NCI-H1092 (cell line): ENCODE measurements at regions not wholly inside any gene's neighbourhood (a gene's known extent, or its start where the extent isn't known, plus 50 kb on each side); places are given as distances from the start of the nearest gene placed in this dataset.
"Not testable (repeated sequence)": the region's sequence is repeated elsewhere in the genome, so short reads cannot be mapped to it uniquely, and the experiment has no call there.

Experiments
- DNase-seq: peaks from one replicate; lab custom pipeline; 2025; lab: John Stamatoyannopoulos, UW

DNA sequence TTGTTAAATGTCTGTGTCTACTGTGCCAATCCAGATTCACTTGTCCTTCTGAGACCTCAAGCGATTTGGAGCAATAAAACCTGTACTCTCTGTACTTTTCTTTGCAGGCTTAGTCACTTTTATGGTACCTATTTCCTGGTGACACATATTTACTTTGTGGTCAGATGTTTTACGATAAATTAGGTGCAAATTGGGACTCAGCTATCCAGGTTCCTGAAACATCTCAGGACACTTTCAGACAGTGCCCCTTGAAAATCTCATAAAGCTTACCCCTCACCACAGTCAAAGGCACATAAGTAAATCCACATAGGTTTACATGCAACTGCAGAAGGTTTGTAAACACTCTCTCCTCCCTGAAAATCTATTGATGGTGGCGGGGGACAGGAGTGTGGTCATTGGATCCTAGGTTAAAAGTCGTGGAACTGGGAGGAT lies 438.8 kb downstream of the EFNB2 start:
- DNase-seq: no peak

- DNase-seq: no peak
Observed at GRCh38 chr13:106095919-106096318, 439.5 kb downstream of the EFNB2 start.

DNA sequence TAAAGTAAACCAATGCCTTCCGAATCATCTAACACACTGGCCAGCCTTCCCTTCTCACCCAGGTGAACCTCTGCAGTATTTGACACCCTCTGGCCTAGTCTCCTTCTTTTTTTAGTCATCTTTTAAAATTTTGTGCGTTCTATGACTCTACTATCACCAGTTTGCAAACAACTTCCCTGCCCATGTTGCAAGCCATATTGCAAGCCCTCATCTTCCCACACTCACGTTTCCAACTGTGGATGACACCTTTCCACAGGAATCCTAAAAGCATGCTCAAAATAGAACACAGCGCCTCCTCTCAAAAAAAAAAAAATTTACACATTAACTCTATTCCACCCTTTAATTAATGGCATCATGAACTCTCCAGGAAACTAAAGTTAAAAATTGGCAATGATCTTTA lies 440.1 kb downstream of the EFNB2 start:
- DNase-seq: no peak

- DNase-seq: no peak
Observed at GRCh38 chr13:106090001-106090400, 445.5 kb downstream of the EFNB2 start.

- DNase-seq: no peak
Observed at GRCh38 chr13:106089261-106089980, 446.0 kb downstream of the EFNB2 start.

DNA sequence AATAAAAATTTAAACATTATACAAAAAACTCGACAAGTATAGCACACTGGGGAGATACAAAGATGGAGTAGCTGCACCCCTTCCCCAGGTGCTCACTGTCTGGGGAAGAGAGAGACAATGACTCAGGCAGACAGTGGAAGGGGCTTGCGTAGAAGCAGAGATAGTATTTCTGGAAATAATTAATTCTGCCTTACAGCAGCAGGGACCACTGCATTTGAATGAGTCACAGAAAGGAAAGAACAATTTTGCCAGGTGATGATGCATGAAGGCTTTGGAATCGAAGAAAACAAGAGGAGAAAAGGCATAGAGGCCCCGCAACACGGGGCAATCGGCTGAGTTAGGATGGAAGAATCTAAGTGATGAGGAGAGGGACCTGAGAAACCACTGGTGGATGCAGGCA lies 447.4 kb downstream of the EFNB2 start:
- DNase-seq: no peak

DNA sequence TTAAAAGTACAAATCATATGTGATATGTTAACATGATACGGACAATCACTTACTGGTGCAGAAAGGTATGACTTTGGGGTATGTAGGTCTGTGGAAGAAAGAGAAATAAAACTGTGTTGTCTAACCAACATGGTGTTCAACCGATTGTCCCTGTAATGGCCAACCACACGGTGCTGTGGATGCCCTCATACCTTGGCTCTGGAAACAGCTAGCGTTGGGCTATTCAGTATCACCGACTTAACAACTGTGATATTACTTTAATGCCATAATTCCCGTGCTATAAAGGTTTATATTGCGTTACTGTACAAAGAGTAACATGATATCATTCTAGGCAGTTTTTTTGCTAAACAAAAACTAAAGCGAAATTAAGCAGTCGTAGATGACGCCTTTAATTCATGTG lies 448.3 kb downstream of the EFNB2 start:
- DNase-seq: no peak

DNA sequence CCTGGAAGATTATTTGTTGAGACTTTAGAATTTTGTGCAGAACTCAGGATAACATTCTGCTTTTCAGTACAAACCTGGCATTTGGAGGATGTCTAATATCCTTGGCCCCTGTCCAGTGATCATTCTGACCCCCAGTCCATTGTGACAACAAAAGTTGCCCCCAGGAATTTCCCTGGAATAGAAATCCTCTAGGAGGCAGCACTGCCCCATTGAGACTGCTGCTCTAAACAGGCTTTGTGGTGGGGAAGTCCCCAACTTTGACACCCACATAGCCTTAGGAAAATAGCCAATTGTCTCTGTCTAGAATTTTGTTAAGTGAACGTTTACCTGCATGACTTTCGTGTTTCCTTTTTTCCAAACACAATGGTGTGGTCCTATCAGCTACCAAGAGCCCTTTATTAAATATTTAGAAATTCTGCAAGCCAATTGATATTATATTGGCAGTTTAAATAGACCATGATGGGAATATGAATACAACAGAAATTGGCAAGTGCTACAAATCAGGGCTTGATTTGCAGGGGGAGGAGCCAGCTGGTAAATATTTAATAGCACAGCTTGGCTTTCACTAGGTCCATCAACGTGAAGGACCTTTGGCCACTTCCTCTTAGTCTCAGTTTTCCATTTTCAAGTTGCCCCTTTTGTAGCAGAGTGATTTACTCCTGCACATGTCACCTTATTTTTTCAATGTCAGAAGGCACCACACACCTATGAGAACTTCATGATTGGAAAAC lies 451.7 kb downstream of the EFNB2 start:
- no peak for DNase-seq

GRCh38 chr13:106081221-106081620 lies 454.2 kb downstream of the EFNB2 start:
- DNase-seq: not testable (repeated sequence)

DNA sequence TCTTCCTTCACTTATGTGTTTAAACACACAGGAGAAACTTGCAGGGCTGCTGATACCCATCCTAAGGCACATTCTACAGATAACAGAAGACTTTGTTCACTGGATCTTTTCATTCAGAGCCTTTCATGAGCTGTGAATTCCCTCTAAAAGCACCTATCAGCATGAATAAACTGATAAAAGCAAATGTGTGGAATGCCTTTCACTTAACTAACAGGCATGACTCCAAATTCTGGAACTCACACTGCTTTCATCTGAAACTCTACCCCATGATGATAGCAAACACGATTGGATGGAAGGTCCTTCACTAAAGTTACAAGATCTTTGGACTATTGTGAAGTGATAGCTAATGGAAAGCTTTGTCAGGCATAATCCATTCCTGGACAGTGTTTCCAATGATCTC lies 457.3 kb downstream of the EFNB2 start:
- DNase-seq: no peak

DNA sequence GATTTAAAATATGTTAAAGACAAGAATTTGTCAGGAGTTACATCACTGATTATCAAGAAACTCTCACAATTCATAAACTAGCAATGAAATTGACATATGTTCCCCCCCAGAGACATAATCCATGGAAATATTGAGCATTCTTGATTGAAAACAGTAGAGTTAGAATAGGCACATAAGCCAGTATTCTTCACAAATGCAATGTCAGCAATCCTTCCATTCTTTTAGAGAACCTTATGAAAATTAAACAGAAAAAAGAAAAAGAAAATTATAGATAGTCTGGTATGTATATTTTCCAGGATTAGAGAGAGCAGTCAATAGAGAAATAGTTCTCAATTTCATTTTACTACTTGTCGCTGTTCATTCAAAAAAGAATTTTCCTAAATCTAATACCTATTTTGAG lies 458.4 kb downstream of the EFNB2 start:
- DNase-seq: no peak

- DNase-seq: no peak
Observed at GRCh38 chr13:106072014-106072413, 463.4 kb downstream of the EFNB2 start.

GRCh38 chr13:106063591-106064313 lies 471.7 kb downstream of the EFNB2 start:
- no peak for DNase-seq

GRCh38 chr13:106061781-106062180 lies 473.7 kb downstream of the EFNB2 start:
- DNase-seq: no peak

- DNase-seq: no peak
Observed at GRCh38 chr13:106056851-106057250, 478.6 kb downstream of the EFNB2 start.

DNA sequence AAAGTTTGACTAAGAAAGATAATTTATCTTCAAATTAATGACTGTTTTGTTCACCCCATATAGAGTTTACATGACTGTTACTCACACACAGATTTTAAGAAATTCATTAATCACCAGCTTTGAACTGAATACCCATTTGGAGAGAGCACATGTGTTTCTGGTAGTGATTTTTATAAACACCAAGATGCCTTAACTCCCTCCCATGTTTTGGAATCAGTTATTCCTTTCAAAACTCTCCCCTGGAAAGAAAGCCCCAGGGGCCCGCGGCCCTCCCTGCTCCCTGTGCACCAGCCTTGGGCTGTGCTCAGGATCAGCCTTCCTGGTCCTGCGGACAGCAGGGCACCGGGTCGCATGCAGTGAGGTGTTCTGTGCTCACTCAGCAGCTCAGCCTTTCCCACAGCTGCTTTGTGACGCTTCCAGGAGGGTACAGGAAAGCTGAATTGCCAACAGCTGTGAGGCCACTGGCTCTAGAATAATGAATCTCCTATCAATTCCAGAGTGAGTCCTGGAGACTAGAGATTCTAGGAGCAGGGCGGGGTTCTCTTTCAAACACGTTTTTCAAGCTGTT lies 483.2 kb downstream of the EFNB2 start:
- no peak for DNase-seq

DNA sequence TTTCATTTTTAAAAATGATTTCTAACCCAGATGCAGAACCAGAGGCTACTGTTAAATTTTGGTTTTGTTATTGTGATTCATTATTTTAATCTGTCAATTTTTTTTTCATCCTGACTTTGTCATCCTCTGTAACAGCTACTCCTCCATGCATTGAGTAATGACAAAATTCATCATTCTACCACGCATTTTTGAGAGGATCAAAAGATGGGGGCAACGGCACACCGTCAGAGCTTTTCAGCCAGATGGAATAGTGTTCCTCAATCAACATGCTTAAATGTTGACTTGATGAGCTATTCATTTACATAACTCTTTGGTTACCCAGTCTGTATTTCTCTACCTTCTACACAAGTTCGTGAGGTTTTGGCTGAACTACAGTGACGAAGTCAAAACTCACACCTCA lies 486.3 kb downstream of the EFNB2 start:
- DNase-seq: no peak

- no peak for DNase-seq
Observed at GRCh38 chr13:106048386-106048785, 487.1 kb downstream of the EFNB2 start.

- DNase-seq: no peak
Observed at GRCh38 chr13:106047859-106048258, 487.6 kb downstream of the EFNB2 start.

DNA sequence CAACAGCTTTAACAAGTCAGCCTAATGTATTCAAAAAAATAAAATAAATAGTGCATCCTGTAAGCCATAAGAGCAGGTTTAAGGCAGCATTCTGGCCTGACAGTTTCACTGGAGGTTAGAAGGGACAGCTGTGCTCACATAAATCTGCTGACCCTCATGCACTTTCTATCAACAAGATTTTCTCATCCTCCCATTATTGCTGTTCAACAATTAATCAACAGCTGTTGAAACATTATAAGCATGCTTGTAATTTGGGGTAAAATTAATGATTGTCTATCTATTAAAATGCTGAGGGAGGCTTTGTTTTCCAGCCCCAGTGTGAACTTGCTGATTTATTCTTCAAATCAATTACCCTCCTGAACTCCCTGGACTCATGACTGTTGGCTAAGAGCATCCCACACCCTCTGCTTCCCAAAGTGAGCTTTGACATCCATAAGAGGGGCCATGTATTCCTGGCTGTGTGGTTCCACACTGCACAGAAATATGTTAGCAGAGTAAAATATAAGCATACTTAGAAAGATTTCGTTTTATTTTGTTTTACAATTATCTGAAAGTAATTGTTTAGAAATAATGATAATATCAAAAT lies 492.4 kb downstream of the EFNB2 start:
- DNase-seq: no peak

DNA sequence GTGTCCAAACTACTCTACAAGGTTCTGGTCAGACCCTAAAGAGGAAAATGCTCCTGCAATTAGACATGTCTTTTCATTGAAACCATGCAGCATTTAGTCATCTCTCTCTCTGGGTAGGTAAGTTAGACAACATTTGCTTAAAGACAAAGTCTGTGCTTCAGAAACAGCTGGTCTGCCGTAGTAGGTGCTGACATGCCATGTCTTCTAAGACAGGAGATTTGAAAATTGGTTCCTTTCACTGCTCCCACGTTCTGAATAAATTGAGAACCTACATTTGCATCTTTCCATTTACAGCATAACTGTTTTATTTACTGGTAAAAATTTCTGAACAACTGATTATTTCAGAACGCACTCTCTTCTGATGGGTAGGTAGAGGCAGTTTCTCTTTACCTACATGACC lies 494.0 kb downstream of the EFNB2 start:
- DNase-seq: no peak

- no peak for DNase-seq
Observed at GRCh38 chr13:106038752-106039151, 496.7 kb downstream of the EFNB2 start.
